Natural killer cell (primary cell): ENCODE measurements at regions not wholly inside any gene's neighbourhood (a gene's known extent, or its start where the extent isn't known, plus 50 kb on each side); places are given as distances from the start of the nearest gene placed in this dataset.

Experiments used
- ATAC-seq, 3 donors: fragments of 150-1000 bp in 2 of 3; fragments of 200-7000 bp in 1 of 3; cut with Tn5 transposase; 1 replicate in 1 of 3; 2 replicates in 2 of 3; pipeline ENCODE4 v1.10.0; 2021; ENCODE audit warnings: mild to moderate bottlenecking in 2 of 3, moderate library complexity in 2 of 3
- DNase-seq, 2 donors: peaks; one replicate each; pipeline versions ENCODE4 v3.0.0 to v3.0.0-alpha.2; 2013 to 2021; ENCODE audit warnings: mixed read lengths in 1 of 2
- H3K27ac ChIP-seq: one replicate; pipeline ENCODE4 v1.5.1; 2013; ENCODE audit warnings: mild to moderate bottlenecking, low read length
- H3K27me3 ChIP-seq: one replicate; pipeline ENCODE4 v1.6.1; 2013; ENCODE audit warnings: low read length; ENCODE audit not compliant: control insufficient read depth, insufficient read depth
- H3K36me3 ChIP-seq: one replicate; pipeline ENCODE4 v1.6.1; 2013; ENCODE audit warnings: low read length; ENCODE audit not compliant: control insufficient read depth, insufficient read depth
- H3K4me1 ChIP-seq: one replicate; pipeline ENCODE4 v1.6.1; 2013; ENCODE audit warnings: low read length; ENCODE audit not compliant: control insufficient read depth, insufficient read depth
- H3K4me3 ChIP-seq: one replicate; pipeline ENCODE4 v1.5.1; 2013; ENCODE audit warnings: low read length
- H3K9me3 ChIP-seq: one replicate; pipeline ENCODE4 v1.6.1; 2013; ENCODE audit warnings: low read length; ENCODE audit not compliant: control insufficient read depth, insufficient read depth
- H3K27ac Mint-ChIP-seq, 2 donors: one replicate each; pipeline ENCODE4 v1.8.0; 2022; ENCODE audit warnings: mild to moderate bottlenecking in 2 of 2, mixed read lengths in 2 of 2, moderate library complexity in 1 of 2
- H3K27me3 Mint-ChIP-seq, 2 donors: one replicate each; pipeline ENCODE4 v1.8.0; 2022; ENCODE audit warnings: low read depth in 2 of 2, mixed read lengths in 2 of 2
- H3K36me3 Mint-ChIP-seq: one replicate; pipeline ENCODE4 v1.8.0; 2022; ENCODE audit warnings: mixed read lengths
- H3K4me1 Mint-ChIP-seq, 2 donors: one replicate each; pipeline ENCODE4 v1.8.0; 2022; ENCODE audit warnings: mixed read lengths in 2 of 2
- H3K4me3 Mint-ChIP-seq: one replicate; pipeline ENCODE4 v1.8.0; 2022; ENCODE audit warnings: mild to moderate bottlenecking, moderate library complexity, mixed read lengths
- H3K9me3 Mint-ChIP-seq, 2 donors: one replicate each; pipeline ENCODE4 v1.8.0; 2022; ENCODE audit warnings: mixed read lengths in 2 of 2
- CTCF ChIP-seq: fragments of 200-600 bp; IDR thresholded peaks from one replicate; pipeline ENCODE4 v1.8.0; 2022; ENCODE audit warnings: antibody characterized with exemption
- WGBS: methylation state at CpG from one replicate; pipeline ENCODE4 v1.1.7; 2013; ENCODE audit warnings: missing lambda C conversion rate; ENCODE audit not compliant: insufficient coverage; 5-methylcytosine and 5-hydroxymethylcytosine counted together
- intact Hi-C: fragments of 100-400 bp; cut with micrococcal nuclease; formaldehyde crosslinking; loops from one replicate; pipeline ENCODE4 v1.14.2; 2022

DNA sequence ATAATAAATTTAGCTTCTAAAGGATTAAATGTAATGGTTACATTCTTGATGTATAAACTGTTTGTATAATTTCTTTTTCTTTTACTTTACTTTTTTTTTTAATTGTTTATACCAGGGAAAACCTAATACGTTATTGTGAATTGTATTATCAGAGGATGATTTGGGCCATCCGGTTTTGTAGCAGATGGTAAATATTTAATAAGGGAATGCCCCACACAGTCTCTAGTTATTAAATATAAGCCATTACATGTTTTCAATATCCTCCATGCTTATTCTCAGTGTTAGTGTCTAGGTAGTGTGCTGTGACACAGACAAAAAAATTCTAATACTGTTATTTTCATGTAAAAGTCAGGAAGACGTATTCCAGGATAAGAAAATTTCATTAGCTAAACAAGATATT is 553.9 kb downstream of the ZNF804A start:
- no CpG with 5 or more reads among the region's 3 CpGs for WGBS
- Mint-ChIP-seq H3K9me3 (peaks cover 12 to 15% of the 10 kb centered on the region in 2 donors), H3K4me3 (no peak overlapping the region), H3K4me1 (no peaks in the 10 kb centered on the region), H3K36me3 (peaks cover 7% of the 10 kb centered on the region), H3K27ac (no peak overlapping the region), H3K27me3 (no peaks in the 10 kb centered on the region)
- TF ChIP-seq CTCF, result no peak
- Histone ChIP-seq H3K4me1 (no peaks in the 10 kb centered on the region), H3K27ac (no peak overlapping the region), H3K27me3 (no peaks in the 10 kb centered on the region), H3K9me3 (no peaks in the 10 kb centered on the region), H3K36me3 (no peaks in the 10 kb centered on the region), H3K4me3 (no peak overlapping the region)
- ATAC-seq (no peak), DNase-seq (no peak)
- intact Hi-C loops, result no loop called here

DNA sequence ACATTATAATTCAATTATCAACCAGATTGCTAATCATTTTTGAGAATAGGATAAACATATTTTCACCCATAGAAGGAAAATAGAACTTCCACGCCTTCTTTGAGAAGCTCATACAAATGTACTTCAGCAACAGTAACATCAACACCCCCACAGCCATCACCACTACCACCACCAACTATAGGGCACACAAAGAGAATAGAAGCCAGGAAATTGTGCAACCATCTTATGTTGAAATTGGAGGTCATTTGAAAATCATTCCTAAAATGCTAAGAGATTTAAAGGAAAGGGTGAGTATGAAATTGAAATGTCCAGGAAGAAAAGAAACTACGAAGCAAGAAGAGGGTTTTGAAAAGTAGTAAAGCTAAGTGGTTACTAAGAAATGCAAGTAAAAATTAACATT is 563.4 kb downstream of the ZNF804A start:
- peaks cover 7 to 26% of the 10 kb centered on the region in 2 donors for H3K9me3 Mint-ChIP-seq
- no peak for TF ChIP-seq CTCF
- intact Hi-C loops, result no loop called here

GRCh38 chr2:185174353-185174752 is 564.3 kb upstream of the FSIP2 start:
- H3K36me3 ChIP-seq, result no peaks in the 10 kb centered on the region
- no peaks in the 10 kb centered on the region for H3K4me1 ChIP-seq
- no peak overlapping the region for H3K4me3 Mint-ChIP-seq
- no peak for DNase-seq
- no peak for ATAC-seq
- no peaks in the 10 kb centered on the region for H3K27me3 ChIP-seq
- H3K4me1 Mint-ChIP-seq, result no peaks in the 10 kb centered on the region
- no peaks in the 10 kb centered on the region for H3K36me3 Mint-ChIP-seq
- peaks cover 6 to 7% of the 10 kb centered on the region in 2 donors for H3K9me3 Mint-ChIP-seq
- H3K4me3 ChIP-seq, result no peak overlapping the region
- no peaks in the 10 kb centered on the region for H3K27me3 Mint-ChIP-seq
- no peak overlapping the region for H3K27ac ChIP-seq
- intact Hi-C loops, result no loop called here
- no peak for TF ChIP-seq CTCF
- H3K9me3 ChIP-seq, result no peaks in the 10 kb centered on the region
- no peak overlapping the region for H3K27ac Mint-ChIP-seq
- WGBS, result 100% methylated on average over 1 of the region's 1 CpG

More for the DNA sequence above, 563.4 kb downstream of the ZNF804A start:
- Mint-ChIP-seq H3K4me1 (no peaks in the 10 kb centered on the region), H3K36me3 (no peaks in the 10 kb centered on the region), H3K27me3 (no peaks in the 10 kb centered on the region), H3K4me3 (no peak overlapping the region), H3K27ac (no peak overlapping the region)
- H3K4me3 ChIP-seq, result no peak overlapping the region
- no peak for ATAC-seq
- 75% methylated on average over 2 of the region's 2 CpGs for WGBS
- H3K27ac ChIP-seq, result no peak overlapping the region
- no peak for DNase-seq
- H3K27me3 ChIP-seq, result no peaks in the 10 kb centered on the region
- H3K4me1 ChIP-seq, result no peaks in the 10 kb centered on the region
- H3K36me3 ChIP-seq, result no peaks in the 10 kb centered on the region
- H3K9me3 ChIP-seq, result no peaks in the 10 kb centered on the region

DNA sequence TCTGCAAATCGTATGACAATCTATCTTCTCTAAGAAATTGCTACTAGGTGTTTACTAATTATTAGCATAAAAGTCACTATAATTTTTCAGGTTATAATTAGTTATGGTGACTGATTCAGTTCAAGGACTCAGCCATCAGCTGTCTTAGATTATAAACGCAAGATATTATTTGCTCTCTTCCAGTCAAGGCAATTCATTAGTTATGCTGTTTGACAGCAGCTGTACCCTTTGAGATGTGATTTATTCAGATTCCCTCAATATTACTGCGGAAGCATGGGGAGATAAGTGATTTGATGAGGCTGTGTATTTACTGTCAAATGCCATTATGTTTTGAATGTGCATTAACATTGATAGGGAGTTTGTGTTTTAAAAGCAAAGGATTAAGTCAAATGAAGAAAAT is 558.9 kb upstream of the FSIP2 start:
- Histone ChIP-seq H3K9me3 (peaks cover 2% of the 10 kb centered on the region), H3K27me3 (no peaks in the 10 kb centered on the region), H3K27ac (no peak overlapping the region), H3K4me3 (no peak overlapping the region), H3K4me1 (no peaks in the 10 kb centered on the region), H3K36me3 (no peaks in the 10 kb centered on the region)
- Mint-ChIP-seq H3K4me1 (no peaks in the 10 kb centered on the region), H3K36me3 (no peaks in the 10 kb centered on the region), H3K4me3 (no peak overlapping the region), H3K27ac (no peak overlapping the region), H3K27me3 (no peaks in the 10 kb centered on the region), H3K9me3 (peaks cover 7 to 9% of the 10 kb centered on the region in 2 donors)
- intact Hi-C loops, result no loop called here
- no peak for ATAC-seq
- no peak for DNase-seq
- TF ChIP-seq CTCF, result no peak
- WGBS, result 88% methylated on average over 2 of the region's 3 CpGs
